ENCODE measurements at regions not wholly inside any gene's neighbourhood (a gene's known extent, or its start where the extent isn't known, plus 50 kb on each side); places are given as distances from the start of the nearest gene placed in this dataset.

GRCh38 chr13:42394711-42395085 lies 122.7 kb downstream of the AKAP11 start (continued):
- TF ChIP-seq ZNF277 (CRISPR knock-in tag; IDR thresholded peaks at IDR 0.05; ENCODE audit: borderline replicate concordance): no peak
- no peak for TF ChIP-seq AFF4 (CRISPR knock-in tag; IDR thresholded peaks at IDR 0.05)
- no peak for TF ChIP-seq ZNF445 (CRISPR knock-in tag; IDR thresholded peaks at IDR 0.05; ENCODE audit: low read depth)
- no peak for TF ChIP-seq ILK (tag; IDR thresholded peaks at IDR 0.05; ENCODE audit: borderline replicate concordance, low read depth)
- no peak for TF ChIP-seq ZNF395 (CRISPR knock-in tag; IDR thresholded peaks at IDR 0.05)
- TF ChIP-seq CUX1 (CRISPR knock-in tag; IDR thresholded peaks at IDR 0.05): no peak
- TF ChIP-seq ARID4B (CRISPR knock-in tag; IDR thresholded peaks at IDR 0.05): no peak
- no peak for TF ChIP-seq MTA2 (IDR thresholded peaks at IDR 0.05; ENCODE audit: low read depth)

All from K562 (cell line).